ENCODE measurements at regions not wholly inside any gene's neighbourhood (a gene's known extent, or its start where the extent isn't known, plus 50 kb on each side); places are given as distances from the start of the nearest gene placed in this dataset.

GRCh38 chr12:25323581-25323982, 72.9 kb upstream of the KRAS start:
- POLR2A ChIA-PET (ENCODE audit: partially characterized antibody): no interaction called here
- 90% methylated on average over 2 of the region's 2 CpGs; no CpG with 5 or more reads in 1 of the 2 experiments for WGBS, 2 experiments (ENCODE audit: extremely low coverage in 1 of 2, insufficient coverage in 1 of 2, insufficient read length in 1 of 2, insufficient replicate concordance in 2 of 2, low coverage in 1 of 2, low lambda C conversion rate in 2 of 2, missing lambda C conversion rate in 1 of 2)

More at GRCh38 chr12:25323581-25323982, 72.9 kb upstream of the KRAS start:
- H2BK20ac ChIP-seq (ENCODE audit: low read length): no peak overlapping the region
- no peaks in the 10 kb centered on the region for H3K4me1 ChIP-seq (replicated peaks in 1 of 4; ENCODE audit: control insufficient read depth in 3 of 4, insufficient read depth in 4 of 4, low read length in 3 of 4)
- no peak overlapping the region for H2BK12ac ChIP-seq (ENCODE audit: low read depth, low read length)
- H4K20me1 ChIP-seq (replicated peaks in 1 of 2; ENCODE audit: control insufficient read depth in 1 of 2, insufficient read depth in 2 of 2, low read length in 2 of 2): no peaks in the 10 kb centered on the region
- H2AK5ac ChIP-seq (ENCODE audit: low read depth, low read length): no peak overlapping the region
- H3K4me3 ChIP-seq (ENCODE audit: extremely low read depth in 1 of 4, insufficient read depth in 2 of 4, low read depth in 3 of 4, low read length in 4 of 4): no peak overlapping the region
- H3K27me3 ChIP-seq (replicated peaks in 1 of 4; ENCODE audit: control insufficient read depth in 3 of 4, extremely low read depth in 1 of 4, insufficient read depth in 3 of 4, low read length in 3 of 4): no peaks in the 10 kb centered on the region; a peak in 1 of 7 replicates
- no peak overlapping the region for H4K91ac ChIP-seq (replicated peaks; ENCODE audit: insufficient read length, low read length)
- H3K9me3 ChIP-seq (ENCODE audit: insufficient read depth in 2 of 2, low read depth in 1 of 2, low read length in 1 of 2): no peaks in the 10 kb centered on the region
- no peak overlapping the region for H3K4ac ChIP-seq (replicated peaks; ENCODE audit: insufficient read length, low read depth, low read length)
- H2BK5ac ChIP-seq (ENCODE audit: low read depth, low read length): no peak overlapping the region
- H3K27ac ChIP-seq (ENCODE audit: low read depth, low read length): no peak overlapping the region
- peak overlapping the region; percentile 85; the same call in 1 of the 2 replicates for H2AFZ ChIP-seq (ENCODE audit: low read length)
- no peak for FAIRE-seq
- H3K36me3 ChIP-seq (ENCODE audit: control insufficient read depth in 2 of 4, insufficient read depth in 4 of 4, low read length in 3 of 4): no peaks in the 10 kb centered on the region
- H4K8ac ChIP-seq (ENCODE audit: extremely low read depth, insufficient read depth, low read length): no peak overlapping the region
- no peak overlapping the region for H4K5ac ChIP-seq (ENCODE audit: insufficient read length, low read depth, low read length)
- no peak overlapping the region for H2BK15ac ChIP-seq (ENCODE audit: low read length)
- H2BK120ac ChIP-seq (replicated peaks; ENCODE audit: low read depth, low read length): no peak overlapping the region
- no peak overlapping the region for H3K14ac ChIP-seq (ENCODE audit: insufficient read length)
- H3K9ac ChIP-seq (replicated peaks in 1 of 4; ENCODE audit: extremely low read depth in 1 of 4, low read depth in 3 of 4, low read length in 3 of 4): no peak overlapping the region
- no peak overlapping the region for H3K18ac ChIP-seq (ENCODE audit: extremely low read depth, low read length)
- TF ChIP-seq EZH2 (IDR thresholded peaks at IDR 0.05; ENCODE audit: low read depth, low read length, severe bottlenecking): no peak
- TF ChIP-seq BCL11A (IDR thresholded peaks at IDR 0.05; ENCODE audit: low read depth in 2 of 2, low read length in 2 of 2): no peak
- TF ChIP-seq CHD1 (IDR thresholded peaks at IDR 0.05; ENCODE audit: low read depth, low read length): no peak
- TF ChIP-seq BACH1 (IDR thresholded peaks at IDR 0.05; ENCODE audit: low read length): no peak
- TF ChIP-seq TAF1 (IDR thresholded peaks at IDR 0.05; ENCODE audit: low read depth, low read length): no peak
- TF ChIP-seq ATF2 (IDR thresholded peaks at IDR 0.05; ENCODE audit: low read length): no peak
- TF ChIP-seq RAD21 (IDR thresholded peaks at IDR 0.05 in 1 of 2, conservative IDR thresholded peaks at IDR 0.05 in 1 of 2; ENCODE audit: low read depth in 2 of 2, low read length in 2 of 2): no peak
- TF ChIP-seq GABPA (IDR thresholded peaks at IDR 0.05; ENCODE audit: borderline replicate concordance, insufficient read depth, low read length): no peak
- no peak for TF ChIP-seq MAX (IDR thresholded peaks at IDR 0.05)
- no peak for TF ChIP-seq BRCA1 (IDR thresholded peaks at IDR 0.05; ENCODE audit: low read depth, low read length)
- CTCF ChIA-PET (ENCODE audit: partially characterized antibody): no interaction called here
- H3K4me2 ChIP-seq (ENCODE audit: insufficient read depth in 1 of 2, low read depth in 2 of 2, low read length in 2 of 2): no peak overlapping the region
- H3K23ac ChIP-seq (ENCODE audit: insufficient read length): no peak overlapping the region
- H3K79me2 ChIP-seq (ENCODE audit: control insufficient read depth in 1 of 2, insufficient read depth in 2 of 2, low read length in 2 of 2): no peaks in the 10 kb centered on the region
- H3K79me1 ChIP-seq (ENCODE audit: low read depth, low read length): no peaks in the 10 kb centered on the region
- H3K23me2 ChIP-seq (ENCODE audit: low read depth, low read length): no peaks in the 10 kb centered on the region
- no peak overlapping the region for H3K56ac ChIP-seq (replicated peaks; ENCODE audit: insufficient read length, low read depth, low read length)
- no peak for DNase-seq (ENCODE audit: low read depth in 1 of 2, low spot score in 2 of 2)

All from H1 (cell line).